Panc1 (cell line): ENCODE measurements at regions not wholly inside any gene's neighbourhood (a gene's known extent, or its start where the extent isn't known, plus 50 kb on each side); places are given as distances from the start of the nearest gene placed in this dataset.

ENCODE experiments used
- POLR2AphosphoS5 ChIP-seq: IDR thresholded peaks from 2 replicates; pipeline ENCODE4 v1.6.1; 2012; ENCODE audit warnings: mild to moderate bottlenecking, low read depth, low read length, moderate library complexity
- SIN3A ChIP-seq: IDR thresholded peaks from 2 replicates; pipeline ENCODE4 v1.6.1; 2012; ENCODE audit warnings: low read depth, mild to moderate bottlenecking, low read length, moderate library complexity, borderline replicate concordance; ENCODE audit not compliant: insufficient read depth
- TCF7L2 ChIP-seq: IDR thresholded peaks from 2 replicates; pipeline ENCODE4 v1.6.1; 2011; ENCODE audit warnings: mild to moderate bottlenecking, low read depth, low read length, inconsistent platforms
- TF ChIP-seq, protein P1 (sequence below): fragments of 450-650 bp; IDR thresholded peaks from 2 replicates; pipeline ENCODE4 v1.5.1; 2017; ENCODE audit warnings: mild to moderate bottlenecking
- TF ChIP-seq, protein P2 (sequence below), 2 experiments: IDR thresholded peaks; 2 replicates each; pipeline ENCODE4 v1.6.1; 2011 to 2012; ENCODE audit warnings: low read depth in 2 of 2, control low read depth in 1 of 2, low read length in 1 of 2, mild to moderate bottlenecking in 1 of 2, moderate library complexity in 1 of 2; ENCODE audit not compliant: insufficient read depth in 1 of 2

DNA sequence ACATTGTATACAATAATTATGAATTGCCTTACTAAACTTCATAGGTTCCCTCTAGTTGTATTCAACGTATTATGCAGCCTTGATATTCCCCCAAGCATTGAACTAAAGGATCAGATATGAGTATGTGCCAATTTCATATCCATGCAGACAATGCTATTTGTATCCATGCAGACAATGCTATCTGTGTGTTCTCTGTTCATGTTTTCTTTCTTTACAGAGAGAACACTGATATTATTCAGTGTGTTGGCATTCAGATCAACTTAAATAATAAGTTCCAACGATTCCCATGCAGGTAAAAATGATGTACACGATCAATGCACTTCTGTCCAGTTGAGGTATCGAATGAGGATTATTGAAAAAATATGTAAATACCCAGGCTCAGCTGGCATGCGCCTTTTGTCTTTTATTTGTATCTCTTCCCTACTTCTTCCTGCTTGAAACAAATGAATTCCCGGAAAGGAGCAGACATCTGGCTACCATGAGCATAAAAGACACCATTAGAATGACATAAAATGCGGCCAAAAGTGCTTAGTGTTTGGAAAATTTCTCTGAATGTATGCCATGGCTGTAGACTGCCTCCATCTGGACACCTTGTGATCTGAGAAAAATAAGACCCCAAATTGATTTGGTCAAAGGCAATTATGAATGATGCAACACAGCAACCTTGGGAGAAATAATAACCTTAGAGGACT lies 731.5 kb downstream of the SLITRK1 start:
- no peak for TF ChIP-seq POLR2AphosphoS5
- TF ChIP-seq, protein P1, sequence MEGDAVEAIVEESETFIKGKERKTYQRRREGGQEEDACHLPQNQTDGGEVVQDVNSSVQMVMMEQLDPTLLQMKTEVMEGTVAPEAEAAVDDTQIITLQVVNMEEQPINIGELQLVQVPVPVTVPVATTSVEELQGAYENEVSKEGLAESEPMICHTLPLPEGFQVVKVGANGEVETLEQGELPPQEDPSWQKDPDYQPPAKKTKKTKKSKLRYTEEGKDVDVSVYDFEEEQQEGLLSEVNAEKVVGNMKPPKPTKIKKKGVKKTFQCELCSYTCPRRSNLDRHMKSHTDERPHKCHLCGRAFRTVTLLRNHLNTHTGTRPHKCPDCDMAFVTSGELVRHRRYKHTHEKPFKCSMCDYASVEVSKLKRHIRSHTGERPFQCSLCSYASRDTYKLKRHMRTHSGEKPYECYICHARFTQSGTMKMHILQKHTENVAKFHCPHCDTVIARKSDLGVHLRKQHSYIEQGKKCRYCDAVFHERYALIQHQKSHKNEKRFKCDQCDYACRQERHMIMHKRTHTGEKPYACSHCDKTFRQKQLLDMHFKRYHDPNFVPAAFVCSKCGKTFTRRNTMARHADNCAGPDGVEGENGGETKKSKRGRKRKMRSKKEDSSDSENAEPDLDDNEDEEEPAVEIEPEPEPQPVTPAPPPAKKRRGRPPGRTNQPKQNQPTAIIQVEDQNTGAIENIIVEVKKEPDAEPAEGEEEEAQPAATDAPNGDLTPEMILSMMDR = no peak
- no peak for TF ChIP-seq SIN3A
- TF ChIP-seq, protein P2, sequence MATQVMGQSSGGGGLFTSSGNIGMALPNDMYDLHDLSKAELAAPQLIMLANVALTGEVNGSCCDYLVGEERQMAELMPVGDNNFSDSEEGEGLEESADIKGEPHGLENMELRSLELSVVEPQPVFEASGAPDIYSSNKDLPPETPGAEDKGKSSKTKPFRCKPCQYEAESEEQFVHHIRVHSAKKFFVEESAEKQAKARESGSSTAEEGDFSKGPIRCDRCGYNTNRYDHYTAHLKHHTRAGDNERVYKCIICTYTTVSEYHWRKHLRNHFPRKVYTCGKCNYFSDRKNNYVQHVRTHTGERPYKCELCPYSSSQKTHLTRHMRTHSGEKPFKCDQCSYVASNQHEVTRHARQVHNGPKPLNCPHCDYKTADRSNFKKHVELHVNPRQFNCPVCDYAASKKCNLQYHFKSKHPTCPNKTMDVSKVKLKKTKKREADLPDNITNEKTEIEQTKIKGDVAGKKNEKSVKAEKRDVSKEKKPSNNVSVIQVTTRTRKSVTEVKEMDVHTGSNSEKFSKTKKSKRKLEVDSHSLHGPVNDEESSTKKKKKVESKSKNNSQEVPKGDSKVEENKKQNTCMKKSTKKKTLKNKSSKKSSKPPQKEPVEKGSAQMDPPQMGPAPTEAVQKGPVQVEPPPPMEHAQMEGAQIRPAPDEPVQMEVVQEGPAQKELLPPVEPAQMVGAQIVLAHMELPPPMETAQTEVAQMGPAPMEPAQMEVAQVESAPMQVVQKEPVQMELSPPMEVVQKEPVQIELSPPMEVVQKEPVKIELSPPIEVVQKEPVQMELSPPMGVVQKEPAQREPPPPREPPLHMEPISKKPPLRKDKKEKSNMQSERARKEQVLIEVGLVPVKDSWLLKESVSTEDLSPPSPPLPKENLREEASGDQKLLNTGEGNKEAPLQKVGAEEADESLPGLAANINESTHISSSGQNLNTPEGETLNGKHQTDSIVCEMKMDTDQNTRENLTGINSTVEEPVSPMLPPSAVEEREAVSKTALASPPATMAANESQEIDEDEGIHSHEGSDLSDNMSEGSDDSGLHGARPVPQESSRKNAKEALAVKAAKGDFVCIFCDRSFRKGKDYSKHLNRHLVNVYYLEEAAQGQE (IDR thresholded peaks at IDR 0.05; ENCODE audit: insufficient read depth in 1 of 2, low read depth in 2 of 2, low read length in 1 of 2) = no peak
- no peak for TF ChIP-seq TCF7L2
